22Rv1 (cell line): ENCODE measurements at regions not wholly inside any gene's neighbourhood (a gene's known extent, or its start where the extent isn't known, plus 50 kb on each side); places are given as distances from the start of the nearest gene placed in this dataset.

Experiments used
- ZFX ChIP-seq: fragments of 450-650 bp; IDR thresholded peaks from 2 replicates; pipeline ENCODE4 v1.6.1; 2017; ENCODE audit warnings: antibody characterized with exemption, borderline replicate concordance
- TF ChIP-seq, protein P1 (sequence below): fragments of 450-650 bp; IDR thresholded peaks from 2 replicates; pipeline ENCODE4 v1.5.1; 2017; ENCODE audit warnings: mild to moderate bottlenecking

DNA sequence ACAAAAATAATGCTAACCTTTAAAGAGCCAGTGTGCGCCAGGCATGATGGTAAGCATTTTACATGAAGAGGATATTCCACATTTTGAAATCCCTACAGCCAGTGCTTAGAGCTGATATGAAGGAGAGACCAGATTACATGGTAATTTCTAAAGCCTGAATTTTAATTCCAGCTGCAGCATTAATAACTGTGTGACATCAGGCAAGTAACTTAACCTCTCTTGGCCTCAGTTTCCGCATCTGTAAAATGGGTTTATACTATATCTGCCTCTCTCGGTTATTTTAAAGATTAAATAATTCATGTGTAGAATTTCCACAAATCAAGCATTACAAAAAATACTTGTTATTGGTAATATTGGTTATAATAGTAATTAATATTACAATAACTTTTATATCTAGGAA is 165.4 kb downstream of the UACA start:
- TF ChIP-seq, protein P1, sequence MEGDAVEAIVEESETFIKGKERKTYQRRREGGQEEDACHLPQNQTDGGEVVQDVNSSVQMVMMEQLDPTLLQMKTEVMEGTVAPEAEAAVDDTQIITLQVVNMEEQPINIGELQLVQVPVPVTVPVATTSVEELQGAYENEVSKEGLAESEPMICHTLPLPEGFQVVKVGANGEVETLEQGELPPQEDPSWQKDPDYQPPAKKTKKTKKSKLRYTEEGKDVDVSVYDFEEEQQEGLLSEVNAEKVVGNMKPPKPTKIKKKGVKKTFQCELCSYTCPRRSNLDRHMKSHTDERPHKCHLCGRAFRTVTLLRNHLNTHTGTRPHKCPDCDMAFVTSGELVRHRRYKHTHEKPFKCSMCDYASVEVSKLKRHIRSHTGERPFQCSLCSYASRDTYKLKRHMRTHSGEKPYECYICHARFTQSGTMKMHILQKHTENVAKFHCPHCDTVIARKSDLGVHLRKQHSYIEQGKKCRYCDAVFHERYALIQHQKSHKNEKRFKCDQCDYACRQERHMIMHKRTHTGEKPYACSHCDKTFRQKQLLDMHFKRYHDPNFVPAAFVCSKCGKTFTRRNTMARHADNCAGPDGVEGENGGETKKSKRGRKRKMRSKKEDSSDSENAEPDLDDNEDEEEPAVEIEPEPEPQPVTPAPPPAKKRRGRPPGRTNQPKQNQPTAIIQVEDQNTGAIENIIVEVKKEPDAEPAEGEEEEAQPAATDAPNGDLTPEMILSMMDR, result no peak
- TF ChIP-seq ZFX, result no peak
